Liver (tissue), 8 donors: ENCODE measurements at regions not wholly inside any gene's neighbourhood (a gene's known extent, or its start where the extent isn't known, plus 50 kb on each side); places are given as distances from the start of the nearest gene placed in this dataset.

ENCODE experiments used
- DNase-seq: peaks from one replicate; pipeline ENCODE4 v3.0.0-alpha.2; 2017; ENCODE audit warnings: low spot score
- H3K27ac ChIP-seq, 2 donors: one replicate each; pipeline ENCODE4 v1.7.0; 2013; ENCODE audit warnings: inconsistent platforms in 2 of 2, low read length in 2 of 2, control low read depth in 1 of 2, low read depth in 1 of 2, mild to moderate bottlenecking in 1 of 2
- H3K27me3 ChIP-seq, 4 donors: one replicate each; pipeline versions ENCODE4 v1.6.1 to v1.7.0; 2013; ENCODE audit warnings: low read length in 3 of 4, inconsistent platforms in 1 of 4, mild to moderate bottlenecking in 1 of 4, moderate library complexity in 1 of 4; ENCODE audit not compliant: control insufficient read depth in 4 of 4, insufficient read depth in 4 of 4
- H3K36me3 ChIP-seq, 4 donors: one replicate each; pipeline versions ENCODE4 v1.6.1 to v1.7.0; 2013; ENCODE audit warnings: low read length in 3 of 4, mild to moderate bottlenecking in 3 of 4, low read depth in 1 of 4, moderate library complexity in 1 of 4; ENCODE audit not compliant: control insufficient read depth in 4 of 4, insufficient read depth in 3 of 4
- H3K4me1 ChIP-seq, 4 donors: one replicate each; pipeline versions ENCODE4 v1.6.1 to v1.7.0; 2013; ENCODE audit warnings: low read length in 3 of 4, mild to moderate bottlenecking in 3 of 4, moderate library complexity in 1 of 4; ENCODE audit not compliant: control insufficient read depth in 4 of 4, insufficient read depth in 4 of 4
- H3K4me3 ChIP-seq, 3 donors: one replicate each; pipeline versions ENCODE4 v1.6.1 to v1.7.0; 2013; ENCODE audit warnings: low read length in 3 of 3, control low read depth in 1 of 3, low read depth in 1 of 3, mild to moderate bottlenecking in 1 of 3
- H3K9ac ChIP-seq, 2 donors: one replicate each; pipeline ENCODE4 v1.7.0; 2013; ENCODE audit warnings: low read length in 2 of 2, mild to moderate bottlenecking in 2 of 2, moderate library complexity in 2 of 2, control low read depth in 1 of 2, low read depth in 1 of 2
- H3K9me3 ChIP-seq, 4 donors: one replicate each; pipeline versions ENCODE4 v1.6.1 to v1.7.0; 2013; ENCODE audit warnings: low read length in 3 of 4; ENCODE audit not compliant: control insufficient read depth in 4 of 4
- FOXA1 ChIP-seq: IDR thresholded peaks from 2 replicates; pipeline ENCODE4 v1.6.1; 2016; ENCODE audit warnings: antibody characterized with exemption
- FOXA2 ChIP-seq: IDR thresholded peaks from 2 replicates; pipeline ENCODE4 v1.6.1; 2016; ENCODE audit warnings: antibody characterized with exemption
- GABPA ChIP-seq, 2 donors: IDR thresholded peaks in 1 of 2; conservative IDR thresholded peaks in 1 of 2; 2 replicates each; pipeline ENCODE4 v1.6.1; 2016; ENCODE audit warnings: antibody characterized with exemption in 2 of 2, mild to moderate bottlenecking in 1 of 2, moderate library complexity in 1 of 2
- HNF4A ChIP-seq, 2 donors: conservative IDR thresholded peaks; 2 replicates each; pipeline ENCODE4 v1.6.1; 2016; ENCODE audit warnings: antibody characterized with exemption in 2 of 2, mild to moderate bottlenecking in 2 of 2
- JUND ChIP-seq, 2 donors: IDR thresholded peaks; 2 replicates each; pipeline ENCODE4 v1.6.1; 2016; ENCODE audit warnings: antibody characterized with exemption in 2 of 2
- MAX ChIP-seq: IDR thresholded peaks from 2 replicates; pipeline ENCODE4 v1.6.1; 2016; ENCODE audit warnings: antibody characterized with exemption
- RAD21 ChIP-seq, 2 donors: IDR thresholded peaks; 2 replicates each; pipeline ENCODE4 v1.6.1; 2016; ENCODE audit warnings: antibody characterized with exemption in 2 of 2, mild to moderate bottlenecking in 2 of 2
- REST ChIP-seq: IDR thresholded peaks from 2 replicates; pipeline ENCODE4 v1.6.1; 2016; ENCODE audit warnings: antibody characterized with exemption, mild to moderate bottlenecking
- TAF1 ChIP-seq: conservative IDR thresholded peaks from 2 replicates; pipeline ENCODE4 v1.6.1; 2016; ENCODE audit warnings: antibody characterized with exemption, mild to moderate bottlenecking
- YY1 ChIP-seq: IDR thresholded peaks from 2 replicates; pipeline ENCODE4 v1.6.1; 2016; ENCODE audit warnings: antibody characterized with exemption, mild to moderate bottlenecking
- ZBTB33 ChIP-seq: IDR thresholded peaks from 2 replicates; pipeline ENCODE4 v1.6.1; 2016; ENCODE audit warnings: antibody characterized with exemption
- WGBS: extraction: QIAGEN DNeasy Blood & Tissue Kit; methylation state at CpG from one replicate; pipeline ENCODE4 v1.1.7; 2013; 5-methylcytosine and 5-hydroxymethylcytosine counted together
- TF ChIP-seq, protein P1 (sequence below): fragments of 150-350 bp; IDR thresholded peaks from 2 replicates; pipeline ENCODE4 v1.5.1; 2017; ENCODE audit warnings: improper control_type of control experiment, low read depth, low read length; ENCODE audit not compliant: missing input control
- donor health status: healthy.
- donor health status: healthy.
- donor health status: healthy.
- donor health status: healthy.
- donor health status: healthy.

DNA sequence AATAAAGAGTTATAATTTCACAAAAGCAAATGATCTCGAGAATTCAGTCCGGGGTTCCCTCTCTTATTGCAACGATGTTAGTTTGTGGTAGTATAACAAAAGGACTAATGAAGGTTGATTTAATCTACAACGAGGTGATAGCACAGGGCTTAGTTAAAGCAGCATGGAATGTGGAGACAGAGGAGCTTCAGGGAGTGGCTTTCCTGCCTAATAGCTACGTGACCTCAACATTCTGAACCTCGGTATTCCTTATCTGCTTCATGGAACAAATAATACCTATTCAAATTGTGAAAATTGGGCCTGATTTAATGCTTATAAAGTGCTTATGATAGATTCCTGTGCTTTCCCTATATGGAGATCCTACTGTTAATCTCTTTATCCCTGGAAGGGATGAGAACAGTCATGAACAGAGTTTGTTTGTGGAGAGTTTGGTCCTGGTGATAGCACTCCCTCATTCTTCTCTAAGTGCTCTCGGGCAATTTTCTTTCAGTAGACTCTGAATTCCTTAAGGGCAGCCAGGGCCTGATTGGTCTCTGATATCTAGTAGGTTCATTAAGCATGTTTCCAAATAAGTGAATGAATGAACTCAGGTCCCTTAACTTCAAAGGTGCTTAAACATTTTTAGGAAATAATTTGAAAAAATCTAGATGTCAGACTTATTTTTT lies 104.1 kb upstream of the TUT7 start:
- Histone ChIP-seq H3K4me1 (no peaks in the 10 kb centered on the region), H3K36me3 (no peaks in the 10 kb centered on the region), H3K9me3 (no peaks in the 10 kb centered on the region), H3K4me3 (no peak overlapping the region), H3K27ac (no peak overlapping the region), H3K27me3 (no peaks in the 10 kb centered on the region), H3K9ac (no peak overlapping the region)
- DNase-seq: no peak
- 73% methylated on average over 7 of the region's 7 CpGs for WGBS
- TF ChIP-seq TAF1 (no peak), ZBTB33 (no peak), RAD21 (IDR thresholded peaks at IDR 0.05) (no peak), REST (no peak)

- Histone ChIP-seq H3K4me3 (no peak overlapping the region), H3K27me3 (no peaks in the 10 kb centered on the region), H3K9me3 (no peaks in the 10 kb centered on the region), H3K27ac (no peak overlapping the region), H3K9ac (no peak overlapping the region), H3K36me3 (no peaks in the 10 kb centered on the region), H3K4me1 (peaks cover 1 to 11% (median 8%) of the 10 kb centered on the region in 4 donors)
- WGBS: 92% methylated on average over 4 of the region's 4 CpGs
- TF ChIP-seq, protein P1, sequence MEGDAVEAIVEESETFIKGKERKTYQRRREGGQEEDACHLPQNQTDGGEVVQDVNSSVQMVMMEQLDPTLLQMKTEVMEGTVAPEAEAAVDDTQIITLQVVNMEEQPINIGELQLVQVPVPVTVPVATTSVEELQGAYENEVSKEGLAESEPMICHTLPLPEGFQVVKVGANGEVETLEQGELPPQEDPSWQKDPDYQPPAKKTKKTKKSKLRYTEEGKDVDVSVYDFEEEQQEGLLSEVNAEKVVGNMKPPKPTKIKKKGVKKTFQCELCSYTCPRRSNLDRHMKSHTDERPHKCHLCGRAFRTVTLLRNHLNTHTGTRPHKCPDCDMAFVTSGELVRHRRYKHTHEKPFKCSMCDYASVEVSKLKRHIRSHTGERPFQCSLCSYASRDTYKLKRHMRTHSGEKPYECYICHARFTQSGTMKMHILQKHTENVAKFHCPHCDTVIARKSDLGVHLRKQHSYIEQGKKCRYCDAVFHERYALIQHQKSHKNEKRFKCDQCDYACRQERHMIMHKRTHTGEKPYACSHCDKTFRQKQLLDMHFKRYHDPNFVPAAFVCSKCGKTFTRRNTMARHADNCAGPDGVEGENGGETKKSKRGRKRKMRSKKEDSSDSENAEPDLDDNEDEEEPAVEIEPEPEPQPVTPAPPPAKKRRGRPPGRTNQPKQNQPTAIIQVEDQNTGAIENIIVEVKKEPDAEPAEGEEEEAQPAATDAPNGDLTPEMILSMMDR: no peak
- no peak for TF ChIP-seq YY1
- TF ChIP-seq FOXA2: no peak
- no peak for TF ChIP-seq FOXA1
- TF ChIP-seq MAX: no peak
- no peak for TF ChIP-seq RAD21 (IDR thresholded peaks at IDR 0.05)
- TF ChIP-seq HNF4A (conservative IDR thresholded peaks at IDR 0.05): no peak
- TF ChIP-seq GABPA (IDR thresholded peaks at IDR 0.05 in 1 of 2, conservative IDR thresholded peaks at IDR 0.05 in 1 of 2): no peak
- no peak for TF ChIP-seq REST
- no peak for TF ChIP-seq JUND (IDR thresholded peaks at IDR 0.05)
- no peak for TF ChIP-seq TAF1
- DNase-seq: no peak
Measured at GRCh38 chr9:86456416-86456815, 102.2 kb upstream of the TUT7 start.
